GM18867 (cell line): ENCODE measurements at regions not wholly inside any gene's neighbourhood (a gene's known extent, or its start where the extent isn't known, plus 50 kb on each side); places are given as distances from the start of the nearest gene placed in this dataset.

Experiments
- ATAC-seq: cut with Tn5 transposase; IDR thresholded peaks from one replicate; pipeline ENCODE4 v1.9.1; 2021; ENCODE audit warnings: mild to moderate bottlenecking, moderate library complexity; ENCODE audit not compliant: unreplicated experiment

DNA sequence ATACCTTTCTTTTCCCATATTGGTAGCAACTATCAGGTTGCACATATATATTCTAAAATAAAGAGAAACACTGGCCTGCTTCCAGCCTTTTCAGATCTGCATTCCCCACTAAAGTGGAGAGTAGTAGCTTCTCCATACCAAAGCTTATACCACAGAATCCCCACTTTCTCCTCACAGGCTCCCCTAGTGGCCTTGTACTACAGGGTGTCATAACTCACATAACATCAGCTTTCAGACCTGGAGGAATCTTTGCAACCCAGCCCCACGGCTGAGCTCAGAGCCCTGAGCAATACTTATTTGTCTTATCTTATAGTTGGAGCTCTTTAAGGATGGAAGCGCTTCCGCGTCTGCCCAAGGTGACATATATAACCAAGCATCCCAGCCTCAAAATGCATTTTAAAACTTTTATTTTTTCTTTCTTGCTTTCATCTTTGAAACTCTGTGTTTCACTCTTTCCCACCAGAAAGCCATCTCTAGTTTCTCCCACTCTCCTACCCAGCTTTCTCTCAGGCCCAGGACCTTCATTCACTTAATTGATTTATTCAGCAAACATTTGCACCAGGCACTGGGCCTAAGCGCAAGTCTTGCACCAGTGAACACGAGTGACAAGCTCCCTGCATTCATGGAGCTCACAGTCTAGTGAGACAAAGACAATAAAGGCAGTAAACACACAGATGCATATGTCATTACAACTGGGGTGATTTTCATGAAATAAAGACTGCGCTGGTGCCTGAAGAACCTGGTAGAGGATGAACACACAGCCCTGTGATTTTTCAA is 254.7 kb downstream of the IPO8 start:
- ATAC-seq: no peak

DNA sequence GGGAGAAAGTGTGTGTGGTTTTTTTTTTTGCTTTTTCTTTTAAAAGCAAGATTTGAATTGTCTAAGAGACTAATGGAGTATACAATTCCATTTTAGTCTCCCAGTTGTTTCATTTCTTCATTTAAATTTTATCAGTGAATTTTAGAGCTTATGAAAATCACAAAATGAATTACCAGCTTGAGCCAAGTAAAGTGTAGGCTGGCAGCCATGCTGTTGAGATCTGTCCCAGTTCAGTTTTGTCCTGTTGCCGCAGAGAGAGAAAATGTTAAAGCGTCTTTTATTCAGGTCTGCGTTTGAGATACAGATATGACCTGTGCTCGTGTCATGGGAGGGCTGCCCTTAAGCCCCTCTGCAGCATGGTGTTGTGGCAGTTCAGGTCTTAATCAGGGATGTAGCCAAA is 256.5 kb downstream of the IPO8 start:
- ATAC-seq: no peak

DNA sequence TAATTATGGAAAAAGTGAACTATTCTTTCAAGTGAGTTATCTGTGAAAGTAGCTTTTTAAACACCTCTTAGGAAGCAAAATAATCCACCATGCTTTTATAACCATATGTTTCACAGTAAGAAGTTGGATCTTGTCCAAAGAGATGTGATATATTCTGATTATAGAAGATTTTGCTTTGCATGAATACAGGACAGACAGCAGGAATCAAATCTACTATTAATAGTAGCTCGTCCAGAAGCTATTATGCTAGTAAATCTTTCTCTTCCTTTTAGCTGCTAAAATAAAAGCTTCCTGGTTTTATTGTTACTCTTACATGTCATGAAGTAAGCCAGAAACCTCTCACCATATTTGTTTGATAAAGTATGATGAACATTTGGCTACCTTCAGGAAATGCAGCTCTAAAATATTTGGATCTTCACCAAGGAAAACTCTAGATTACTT is 257.0 kb downstream of the IPO8 start:
- no peak for ATAC-seq

DNA sequence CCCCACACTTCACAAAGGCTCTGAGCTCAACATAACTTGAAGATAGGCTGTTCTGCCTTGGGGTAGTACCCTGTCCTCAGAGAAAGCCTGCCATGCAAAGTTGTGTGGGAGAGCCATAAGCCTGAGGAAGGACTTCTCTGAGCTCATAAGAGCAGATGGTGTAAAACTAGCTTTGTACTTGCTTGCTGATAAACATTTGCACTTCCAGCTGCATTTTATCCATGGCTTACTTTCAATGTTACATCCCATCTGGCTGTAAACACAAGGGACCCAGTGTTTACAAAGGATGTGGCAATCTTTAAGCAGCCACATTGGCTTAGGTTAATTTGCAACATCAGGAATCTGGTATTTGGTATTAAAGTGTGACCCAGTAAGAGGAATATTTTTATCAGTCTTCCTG is 258.1 kb downstream of the IPO8 start:
- ATAC-seq: no peak

DNA sequence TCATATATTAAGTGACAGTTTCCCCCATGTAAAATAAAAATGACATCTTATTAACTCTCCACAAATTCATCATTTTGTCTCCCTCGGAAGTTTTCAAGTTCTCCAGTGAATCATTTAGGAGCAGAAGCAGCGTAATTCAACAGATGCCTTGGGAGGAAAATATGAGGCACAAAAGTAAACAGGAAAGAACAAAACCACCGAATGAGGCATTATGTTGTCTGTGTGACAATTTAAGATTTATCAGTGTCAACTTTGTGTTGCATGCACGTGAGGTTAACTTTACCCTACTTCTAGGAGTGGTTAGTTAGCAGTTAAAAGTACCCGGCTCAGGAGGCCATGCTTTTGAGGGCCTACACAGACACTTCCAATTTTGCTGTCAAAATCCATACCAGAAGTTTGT is 258.6 kb downstream of the IPO8 start:
- ATAC-seq: no peak

DNA sequence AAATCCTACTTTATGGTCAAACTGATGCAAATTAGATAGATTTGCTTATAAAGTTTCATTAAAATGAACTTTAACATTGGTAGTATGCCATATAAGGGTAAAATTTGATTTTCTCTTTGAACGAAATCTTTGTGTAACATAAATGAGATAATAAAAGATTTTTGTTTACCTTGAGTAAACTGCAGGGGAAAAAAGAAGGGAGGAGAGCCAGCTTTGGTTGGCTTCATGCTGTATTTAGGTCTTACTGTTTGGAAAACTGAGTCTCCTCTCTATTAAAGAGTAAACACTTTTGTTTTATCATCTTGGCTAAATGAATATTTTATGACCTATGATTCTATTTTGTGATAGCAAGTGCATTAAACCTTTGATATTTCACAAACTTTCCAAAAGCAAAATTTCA is 267.6 kb downstream of the IPO8 start:
- ATAC-seq: no peak

DNA sequence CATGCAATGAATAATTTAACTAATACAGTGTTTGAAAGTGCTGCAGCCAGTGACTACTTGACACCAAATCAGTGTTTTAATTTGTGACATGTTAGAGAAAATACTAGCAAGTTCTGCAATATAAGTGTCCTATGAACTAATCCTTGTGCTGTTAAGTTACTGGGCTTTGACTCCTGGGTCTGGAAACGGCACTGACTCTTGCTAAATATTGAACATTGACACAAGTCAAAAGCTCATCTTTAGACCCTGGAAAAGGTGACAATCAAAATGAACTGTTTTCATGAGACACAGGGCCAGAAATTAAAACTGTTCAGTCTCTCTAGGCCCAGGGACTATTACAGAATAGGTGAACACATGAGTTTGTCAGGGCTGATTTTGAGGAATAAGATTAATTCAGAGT is 268.1 kb downstream of the IPO8 start:
- no peak for ATAC-seq

DNA sequence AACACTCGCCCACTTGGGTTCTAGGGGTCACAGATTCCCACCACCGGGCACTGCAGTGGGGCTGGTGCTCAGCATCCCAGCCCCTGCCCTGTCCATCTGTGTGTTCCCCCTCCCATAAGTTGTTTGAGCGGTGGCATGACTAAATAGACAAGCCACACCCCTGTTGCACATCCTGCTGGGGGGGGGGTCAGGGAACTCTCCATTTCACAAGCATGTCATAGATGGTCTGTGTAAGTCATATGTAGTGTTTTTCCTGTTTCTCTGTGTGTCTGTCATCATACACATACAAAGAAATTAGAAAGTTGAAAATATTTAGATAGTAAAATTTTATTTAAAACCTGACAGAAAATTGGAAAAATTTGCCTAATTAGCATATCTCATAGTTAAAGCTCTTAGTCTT is 270.2 kb downstream of the IPO8 start:
- no peak for ATAC-seq

DNA sequence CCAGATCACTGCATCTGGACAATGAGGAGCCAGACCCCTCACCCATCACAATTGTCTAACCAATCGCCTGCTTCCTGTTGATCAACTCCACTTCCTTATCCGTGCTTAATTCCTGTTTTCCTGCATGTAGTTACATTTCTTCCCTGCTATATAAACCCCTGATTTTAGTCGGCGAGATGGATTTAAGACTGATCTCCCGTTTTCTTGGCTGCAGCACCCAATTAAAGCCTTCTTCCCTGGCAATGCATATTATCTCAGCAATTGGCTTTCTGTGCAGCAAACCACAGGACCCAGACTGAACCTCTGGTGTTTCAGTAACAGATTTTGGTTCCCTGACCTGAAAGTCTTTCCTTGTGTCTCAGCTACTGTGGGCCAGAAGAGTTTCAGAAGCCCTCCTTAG is 272.3 kb downstream of the IPO8 start:
- ATAC-seq: no peak

DNA sequence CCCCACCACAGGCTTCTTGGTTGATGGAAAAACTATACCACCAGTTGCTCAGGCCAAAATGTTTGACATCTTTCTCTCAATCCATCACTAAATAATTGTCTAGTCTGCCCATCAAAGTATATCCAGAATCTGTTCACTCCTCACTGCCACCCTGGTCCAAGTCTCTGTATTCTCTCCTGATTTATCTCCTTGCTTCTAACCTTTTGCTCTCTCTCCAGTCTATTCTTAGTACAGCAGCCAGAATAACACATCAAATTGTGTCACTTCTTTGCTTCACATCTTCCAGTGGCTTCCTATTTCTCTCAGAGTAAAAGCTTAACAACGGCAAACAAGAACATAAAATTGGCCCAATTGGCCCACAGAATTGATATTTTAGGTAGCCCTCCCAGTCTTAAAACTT is 272.8 kb downstream of the IPO8 start:
- ATAC-seq: no peak

DNA sequence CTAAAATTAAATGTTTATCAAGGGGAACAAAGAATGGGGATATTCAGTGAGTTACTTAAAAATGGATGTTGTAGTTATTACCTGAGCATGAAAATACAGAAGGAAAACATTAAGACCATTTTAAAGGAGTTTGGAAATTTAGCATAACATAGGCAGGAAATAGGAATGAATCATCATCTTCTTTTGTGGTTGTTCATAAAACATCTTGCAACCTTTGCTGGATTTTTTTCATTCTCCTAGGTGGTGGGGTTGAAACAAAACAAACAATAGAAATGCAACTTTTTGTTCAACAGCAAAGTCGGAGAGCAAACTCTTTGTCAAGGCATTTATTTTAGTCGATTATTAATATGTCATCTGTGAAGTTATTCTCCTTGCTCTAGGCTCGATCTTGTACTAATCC is 275.1 kb downstream of the IPO8 start:
- ATAC-seq: no peak

DNA sequence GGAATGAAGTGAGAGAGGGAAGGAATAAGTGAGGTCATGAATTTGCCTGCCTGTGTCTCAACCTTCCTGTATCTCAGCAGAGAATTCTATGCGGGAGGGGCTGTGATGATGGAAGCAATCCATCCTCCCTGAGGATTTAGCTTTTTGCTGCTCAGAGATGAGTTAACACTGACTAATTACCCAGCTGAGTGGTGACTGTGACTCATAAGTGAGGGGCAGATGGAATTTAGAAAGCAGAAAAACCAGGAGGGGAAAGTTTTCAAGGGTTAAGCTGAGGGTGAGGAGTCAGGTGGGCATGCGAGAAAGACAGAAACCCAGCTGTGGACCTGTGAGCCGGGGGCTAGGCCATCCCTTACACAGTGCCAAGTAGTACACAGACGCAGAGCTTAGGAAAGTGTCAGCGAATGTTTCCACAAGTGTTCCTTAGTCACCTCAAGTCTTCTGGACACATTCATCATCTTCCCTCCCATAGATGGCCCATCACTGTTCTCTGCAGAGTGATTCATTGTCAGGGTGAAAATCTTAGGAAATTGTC is 277.9 kb downstream of the IPO8 start:
- ATAC-seq: no peak

DNA sequence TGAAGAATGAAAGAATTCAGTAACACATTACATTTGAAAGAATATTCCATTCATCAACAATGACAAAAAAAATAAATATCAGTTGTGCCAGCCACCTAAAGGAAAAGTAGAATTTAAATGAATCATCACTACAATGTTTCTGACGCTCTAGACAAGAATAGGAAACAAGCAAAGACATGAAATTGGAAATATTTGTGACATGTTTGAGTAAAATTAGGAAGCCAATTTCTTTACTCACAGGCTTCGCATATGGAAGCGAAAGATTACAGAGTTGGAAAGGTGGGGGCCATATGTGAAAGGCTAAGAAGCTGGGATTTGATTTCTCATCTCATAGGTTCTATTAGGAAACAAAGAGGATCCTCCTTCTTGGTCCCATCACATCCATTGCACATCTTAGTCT is 279.0 kb downstream of the IPO8 start:
- ATAC-seq: no peak

DNA sequence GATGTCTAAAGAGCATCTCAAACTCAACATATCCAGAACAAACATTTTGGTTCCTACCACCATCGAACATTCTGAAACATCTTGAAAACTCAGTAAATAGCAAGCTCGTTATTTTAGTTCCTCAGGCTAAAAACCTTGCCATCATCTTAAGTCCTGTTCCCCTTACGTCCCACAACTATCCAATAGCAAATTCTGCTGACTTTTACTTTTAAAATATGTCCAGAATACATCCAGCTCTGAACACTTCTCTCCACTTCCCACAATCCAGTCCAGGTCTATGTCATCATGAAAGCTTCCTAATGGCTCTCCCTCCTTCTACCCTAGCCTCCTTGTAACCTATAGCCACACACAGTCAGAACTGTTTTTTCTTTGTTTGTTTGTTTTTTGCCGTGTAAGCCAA is 279.9 kb downstream of the IPO8 start:
- ATAC-seq: no peak

DNA sequence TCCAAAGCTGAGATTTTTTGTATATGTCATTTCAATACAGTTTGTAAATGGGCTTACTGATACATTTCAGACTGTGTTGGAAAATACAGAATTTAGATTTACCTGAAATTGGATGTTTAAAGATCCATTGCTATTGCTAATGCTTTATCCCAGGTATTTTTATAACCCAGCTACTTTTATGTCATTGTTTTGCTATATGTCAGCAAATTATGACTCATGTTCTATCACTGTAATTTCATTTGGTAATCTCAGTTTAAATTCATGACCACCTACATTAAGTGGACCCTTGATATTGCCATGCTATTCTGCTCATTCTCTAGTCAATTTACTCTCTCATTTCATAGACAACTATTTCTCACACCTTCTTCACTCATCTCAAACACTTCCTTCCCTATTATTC is 281.2 kb downstream of the IPO8 start:
- ATAC-seq: no peak

DNA sequence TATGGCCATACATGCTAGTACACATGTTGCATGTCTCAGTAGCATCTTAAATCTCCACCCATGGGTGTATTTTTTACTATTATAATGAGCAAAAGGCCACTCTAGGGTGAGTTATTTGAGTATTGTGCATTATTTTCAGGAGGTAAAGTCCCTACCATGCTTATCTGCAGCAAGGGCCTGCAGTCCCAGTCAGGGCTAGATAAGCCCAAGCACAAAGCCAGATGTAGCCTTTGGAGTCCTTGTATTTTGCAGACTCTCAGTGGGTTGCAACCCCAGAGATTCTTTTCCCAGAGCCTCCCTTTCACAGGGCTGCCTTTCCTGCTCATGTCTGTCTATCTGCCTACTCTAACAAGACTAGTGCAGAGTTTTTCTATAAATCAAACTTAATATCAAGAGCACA is 295.3 kb downstream of the IPO8 start:
- no peak for ATAC-seq

DNA sequence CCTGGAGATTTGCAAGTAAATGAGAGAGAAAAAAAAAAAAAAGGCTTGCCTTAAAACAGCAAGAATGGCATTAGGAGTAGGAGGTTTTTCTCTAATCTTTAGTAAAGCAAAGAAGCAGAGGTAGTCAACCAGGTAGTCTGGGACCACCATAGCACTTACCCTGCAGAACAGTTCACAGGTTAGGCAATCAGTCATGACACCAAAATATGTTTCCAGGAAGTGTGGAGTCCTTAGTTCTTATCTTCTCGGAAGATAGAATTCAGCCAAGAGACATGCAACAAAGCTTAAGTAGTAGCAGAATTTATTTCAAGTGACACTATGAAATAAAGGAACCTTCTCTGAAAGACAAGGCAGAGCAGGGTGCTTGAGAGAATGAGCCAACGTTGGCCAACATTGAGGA is 295.8 kb downstream of the IPO8 start:
- ATAC-seq: no peak

DNA sequence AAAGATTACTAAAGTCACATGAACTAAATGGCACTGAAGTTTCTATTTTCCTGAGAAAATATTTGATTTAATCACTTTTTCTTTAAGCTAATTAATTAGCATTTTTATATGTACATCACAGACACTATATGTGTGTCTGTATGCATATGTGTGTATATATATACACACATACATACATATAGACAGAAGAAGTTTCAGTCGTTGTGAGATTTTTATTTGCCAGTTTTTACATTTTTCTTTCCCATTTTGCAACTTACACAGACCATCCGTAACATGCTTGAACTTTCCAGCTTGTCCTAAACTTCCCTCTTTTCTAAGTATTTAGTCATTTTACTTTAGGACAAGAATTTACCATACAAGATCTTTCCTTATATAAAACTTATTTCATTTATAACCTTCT is 299.1 kb downstream of the IPO8 start:
- ATAC-seq: no peak

DNA sequence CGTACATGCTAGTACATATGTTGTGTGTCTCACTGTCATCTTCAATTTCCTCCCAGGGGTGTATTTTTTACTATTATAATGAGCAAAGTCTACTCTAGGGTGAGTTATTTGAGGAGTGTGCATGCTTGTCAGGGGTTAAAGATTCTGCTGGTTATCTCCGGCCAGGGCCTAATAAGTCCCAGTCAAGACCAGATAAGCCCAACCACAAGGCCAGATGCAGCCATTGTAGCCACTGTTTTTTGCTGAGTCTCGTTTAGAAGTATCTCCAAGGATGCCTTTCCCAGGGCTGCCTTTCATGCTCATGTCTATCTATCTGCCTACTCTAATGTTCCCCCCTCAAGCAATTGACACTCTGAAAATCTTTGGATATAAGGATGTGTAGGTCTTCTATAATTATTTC is 300.5 kb downstream of the IPO8 start:
- ATAC-seq: no peak

DNA sequence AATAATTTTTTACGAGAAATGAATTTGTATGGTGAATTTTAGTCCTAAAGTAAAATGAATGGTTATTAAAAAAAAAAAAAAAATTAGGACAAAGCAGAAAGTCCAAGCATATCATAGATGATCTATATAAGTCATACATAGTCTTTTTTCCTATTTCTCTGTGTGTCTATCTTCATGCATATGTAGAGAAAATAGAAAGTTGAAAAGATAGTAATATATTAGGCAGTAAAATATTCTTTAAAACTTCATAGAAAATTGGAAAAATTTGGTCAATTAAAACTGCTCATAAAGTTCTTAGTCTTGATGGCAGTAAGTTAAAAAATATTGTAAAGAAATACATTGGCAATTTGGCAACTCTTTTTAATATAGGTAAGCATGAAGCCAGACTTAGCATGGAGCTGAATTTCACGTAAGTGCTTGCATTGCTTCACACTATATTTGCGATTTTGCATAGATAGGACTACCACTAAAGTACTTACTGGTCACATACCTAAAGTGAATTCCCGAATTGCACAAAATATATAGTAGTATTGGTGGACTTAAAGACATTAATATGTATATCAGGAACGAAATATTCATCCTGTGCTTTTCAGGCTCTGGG is 303.8 kb downstream of the IPO8 start:
- ATAC-seq: no peak

DNA sequence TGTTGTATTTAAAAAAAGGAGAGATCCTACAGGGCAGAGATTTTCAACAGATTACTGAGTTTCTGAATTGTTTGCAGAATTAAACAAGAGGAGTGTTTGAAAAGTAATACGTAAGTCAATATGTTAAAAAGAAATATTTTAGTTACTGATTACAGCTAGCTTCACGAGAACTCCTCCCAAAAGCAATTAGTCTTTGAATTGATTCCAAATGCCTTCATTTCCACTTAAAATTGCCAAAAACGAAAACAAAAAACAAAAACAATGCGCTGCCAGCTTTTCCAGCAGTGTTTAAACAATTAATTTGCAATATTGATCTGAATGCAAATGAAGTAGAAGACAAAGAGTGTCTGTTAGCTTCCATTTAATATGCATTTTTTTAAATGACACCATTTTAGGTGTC is 310.0 kb downstream of the IPO8 start:
- ATAC-seq: no peak

DNA sequence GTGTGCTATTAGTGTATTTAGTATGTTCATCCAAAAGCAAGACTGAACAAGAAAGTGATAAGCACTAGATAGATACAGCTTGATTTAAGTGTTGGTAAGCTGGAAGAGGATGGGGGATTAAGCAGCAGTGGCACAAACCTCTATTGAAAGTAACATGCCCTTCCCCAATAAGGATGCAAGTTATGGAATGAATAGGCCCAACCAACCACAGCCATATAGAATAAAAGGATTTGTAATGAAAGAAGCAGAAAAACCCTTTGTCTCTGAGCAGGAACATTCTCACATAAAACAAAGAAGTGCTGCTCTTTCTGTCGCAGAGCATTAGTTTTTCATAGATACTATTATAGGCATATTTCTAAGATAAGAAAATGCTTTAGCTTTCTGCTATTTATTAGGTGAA is 310.7 kb downstream of the IPO8 start:
- no peak for ATAC-seq

DNA sequence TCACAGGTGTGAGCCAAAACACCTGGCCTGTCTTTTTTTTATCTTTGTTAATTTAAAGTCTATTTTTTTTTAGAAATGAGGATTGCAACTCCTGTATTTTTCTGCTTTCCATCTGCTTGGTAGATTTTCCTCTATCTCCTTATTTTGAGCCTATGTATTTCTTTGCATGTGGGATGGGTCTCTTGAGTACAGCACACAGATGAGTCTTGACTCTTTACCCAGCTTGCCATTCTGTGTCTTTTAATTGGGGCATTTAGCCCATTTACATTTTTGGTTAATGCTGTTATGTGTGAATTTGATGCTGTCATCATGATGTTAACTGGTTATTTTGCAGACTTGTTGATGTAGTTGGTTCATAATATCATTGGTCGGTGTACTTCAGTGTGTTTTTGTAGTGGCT is 317.4 kb downstream of the IPO8 start:
- no peak for ATAC-seq
